Parathyroid adenoma (tissue), 2 donors: ENCODE measurements at regions not wholly inside any gene's neighbourhood (a gene's known extent, or its start where the extent isn't known, plus 50 kb on each side); places are given as distances from the start of the nearest gene placed in this dataset.

Experiments used
- H2AFZ ChIP-seq: fragments of 300-600 bp; sonication (generic); one replicate; pipeline ENCODE4 v1.7.0; 2017; ENCODE audit warnings: antibody characterized with exemption, mild to moderate bottlenecking
- H3K27ac ChIP-seq: fragments of 300-600 bp; sonication (generic); one replicate; pipeline ENCODE4 v1.7.0; 2017
- H3K27me3 ChIP-seq: fragments of 300-600 bp; sonication (generic); one replicate; pipeline ENCODE4 v1.7.0; 2017; ENCODE audit warnings: low read length; ENCODE audit not compliant: control insufficient read depth, insufficient read depth
- H3K36me3 ChIP-seq: fragments of 300-600 bp; sonication (generic); one replicate; pipeline ENCODE4 v1.7.0; 2017; ENCODE audit warnings: low read length; ENCODE audit not compliant: control insufficient read depth, insufficient read depth
- H3K4me1 ChIP-seq: fragments of 300-600 bp; sonication (generic); one replicate; pipeline ENCODE4 v1.7.0; 2017; ENCODE audit warnings: control low read depth
- H3K4me2 ChIP-seq: fragments of 300-600 bp; sonication (generic); one replicate; pipeline ENCODE4 v1.7.0; 2017; ENCODE audit warnings: low read length
- H3K4me3 ChIP-seq: fragments of 300-600 bp; sonication (generic); one replicate; pipeline ENCODE4 v1.7.0; 2017; ENCODE audit warnings: low read depth, low read length
- H3K79me2 ChIP-seq: fragments of 300-600 bp; sonication (generic); one replicate; pipeline ENCODE4 v1.7.0; 2017; ENCODE audit warnings: control low read depth
- H3K9ac ChIP-seq: fragments of 300-600 bp; sonication (generic); one replicate; pipeline ENCODE4 v1.7.0; 2017; ENCODE audit warnings: mild to moderate bottlenecking
- H3K9me3 ChIP-seq: fragments of 300-600 bp; sonication (generic); one replicate; pipeline ENCODE4 v1.7.0; 2017; ENCODE audit warnings: low read length; ENCODE audit not compliant: control insufficient read depth
- TF ChIP-seq, protein P1 (sequence below): fragments of 300-600 bp; sonication (generic); IDR thresholded peaks from one replicate; pipeline ENCODE4 v1.7.0; 2017; ENCODE audit warnings: antibody characterized with exemption, mild to moderate bottlenecking
- donor health status: primary hyperparathyroidism.

DNA sequence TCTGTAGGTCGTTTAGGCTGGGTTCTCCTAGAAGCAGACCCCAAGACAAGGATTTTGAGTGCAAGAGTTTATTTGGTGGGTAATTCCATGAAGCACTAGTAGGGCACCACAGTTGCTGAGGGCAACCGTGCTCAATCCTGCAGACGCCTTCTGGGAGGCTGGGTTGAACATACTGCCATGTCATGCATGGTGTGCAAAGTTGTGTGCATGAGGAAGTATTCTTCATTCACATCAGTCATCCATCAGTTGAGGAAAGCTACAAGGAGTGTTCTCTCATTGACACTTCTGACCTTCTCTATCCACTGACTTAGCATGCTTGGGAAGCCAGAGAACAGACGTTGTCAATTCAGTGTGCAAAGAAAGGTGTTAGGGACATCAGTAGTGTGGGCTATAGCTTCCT, 179.2 kb downstream of the PTPN11 start:
- Histone ChIP-seq H3K36me3 (no peaks in the 10 kb centered on the region), H3K4me1 (no peaks in the 10 kb centered on the region), H3K4me3 (no peak overlapping the region), H3K9me3 (no peaks in the 10 kb centered on the region), H3K9ac (no peak overlapping the region), H3K27me3 (peaks cover 5% of the 10 kb centered on the region), H3K27ac (no peak overlapping the region), H3K79me2 (no peaks in the 10 kb centered on the region), H3K4me2 (no peak overlapping the region), H2AFZ (no peak overlapping the region)
- TF ChIP-seq, protein P1, sequence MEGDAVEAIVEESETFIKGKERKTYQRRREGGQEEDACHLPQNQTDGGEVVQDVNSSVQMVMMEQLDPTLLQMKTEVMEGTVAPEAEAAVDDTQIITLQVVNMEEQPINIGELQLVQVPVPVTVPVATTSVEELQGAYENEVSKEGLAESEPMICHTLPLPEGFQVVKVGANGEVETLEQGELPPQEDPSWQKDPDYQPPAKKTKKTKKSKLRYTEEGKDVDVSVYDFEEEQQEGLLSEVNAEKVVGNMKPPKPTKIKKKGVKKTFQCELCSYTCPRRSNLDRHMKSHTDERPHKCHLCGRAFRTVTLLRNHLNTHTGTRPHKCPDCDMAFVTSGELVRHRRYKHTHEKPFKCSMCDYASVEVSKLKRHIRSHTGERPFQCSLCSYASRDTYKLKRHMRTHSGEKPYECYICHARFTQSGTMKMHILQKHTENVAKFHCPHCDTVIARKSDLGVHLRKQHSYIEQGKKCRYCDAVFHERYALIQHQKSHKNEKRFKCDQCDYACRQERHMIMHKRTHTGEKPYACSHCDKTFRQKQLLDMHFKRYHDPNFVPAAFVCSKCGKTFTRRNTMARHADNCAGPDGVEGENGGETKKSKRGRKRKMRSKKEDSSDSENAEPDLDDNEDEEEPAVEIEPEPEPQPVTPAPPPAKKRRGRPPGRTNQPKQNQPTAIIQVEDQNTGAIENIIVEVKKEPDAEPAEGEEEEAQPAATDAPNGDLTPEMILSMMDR: no peak

DNA sequence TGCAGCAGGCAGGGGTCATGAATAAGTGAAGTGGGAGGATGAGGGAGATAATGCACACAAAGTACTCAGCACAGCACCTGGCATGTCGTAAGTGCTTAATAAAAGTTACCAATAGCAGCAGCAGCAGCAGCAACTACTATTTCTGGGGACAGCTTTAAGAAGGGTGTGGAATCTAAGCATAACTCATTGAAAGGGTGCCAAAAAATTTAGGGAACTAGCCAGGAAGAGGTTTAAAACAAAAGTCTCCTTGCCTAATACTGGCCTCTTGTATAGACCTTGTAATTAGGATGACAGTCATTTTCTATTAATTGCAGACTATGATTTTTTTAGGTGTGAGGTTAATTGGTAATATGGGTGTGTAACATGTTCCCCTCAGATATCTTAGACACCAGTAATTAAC, 179.9 kb downstream of the PTPN11 start:
- H3K27me3 ChIP-seq: peaks cover 5% of the 10 kb centered on the region
- H3K4me3 ChIP-seq: no peak overlapping the region
- H3K4me1 ChIP-seq: no peaks in the 10 kb centered on the region
- no peak overlapping the region for H3K4me2 ChIP-seq
- no peaks in the 10 kb centered on the region for H3K36me3 ChIP-seq
- H3K79me2 ChIP-seq: no peaks in the 10 kb centered on the region
- no peaks in the 10 kb centered on the region for H3K9me3 ChIP-seq
- no peak overlapping the region for H3K27ac ChIP-seq
- TF ChIP-seq, protein P1: no peak
- no peak overlapping the region for H2AFZ ChIP-seq
- H3K9ac ChIP-seq: no peak overlapping the region

DNA sequence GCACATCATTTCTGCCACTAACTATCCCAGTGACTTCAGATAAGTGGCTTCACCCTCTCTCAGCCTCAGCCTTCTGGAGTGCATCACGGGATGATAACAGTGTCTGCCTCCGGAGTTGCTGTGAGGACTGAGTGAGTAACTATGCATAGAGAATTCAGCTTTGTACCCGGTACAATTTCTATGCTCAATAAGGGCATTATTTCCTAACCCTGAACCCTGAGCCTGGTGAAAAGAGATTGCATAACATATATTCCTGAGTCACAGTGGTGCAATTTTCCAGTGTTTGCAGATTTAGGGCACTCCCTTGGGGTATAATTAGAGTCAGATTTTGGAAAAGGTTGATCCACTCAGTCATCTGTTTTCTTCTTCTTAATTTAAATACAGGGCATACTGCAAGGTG, 181.1 kb downstream of the PTPN11 start:
- Histone ChIP-seq H3K27ac (no peak overlapping the region), H3K4me3 (no peak overlapping the region), H3K9ac (no peak overlapping the region), H3K4me2 (no peak overlapping the region), H3K9me3 (no peaks in the 10 kb centered on the region), H3K79me2 (no peaks in the 10 kb centered on the region), H2AFZ (no peak overlapping the region), H3K27me3 (peaks cover 5% of the 10 kb centered on the region), H3K4me1 (no peaks in the 10 kb centered on the region), H3K36me3 (no peaks in the 10 kb centered on the region)
- TF ChIP-seq, protein P1: no peak

DNA sequence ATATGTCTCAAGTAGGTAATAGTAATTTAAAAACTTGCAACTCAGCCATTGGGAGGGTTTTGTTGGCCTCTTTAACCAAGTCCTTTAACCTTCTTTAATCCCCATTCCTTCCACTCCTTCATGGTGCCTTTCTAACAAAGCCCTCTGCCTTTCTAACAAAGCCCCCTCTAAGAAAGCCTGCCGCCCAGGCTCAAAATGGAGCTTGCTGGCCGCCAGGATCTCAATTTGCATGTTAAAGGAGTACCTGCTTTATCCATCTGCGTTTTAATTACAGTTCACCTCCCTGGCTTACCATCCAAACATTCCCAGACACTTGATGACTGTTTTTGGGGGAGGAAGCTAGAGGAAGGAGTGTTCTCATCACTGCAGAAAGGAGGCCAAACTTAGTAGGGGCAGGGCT, 183.4 kb downstream of the PTPN11 start:
- H3K4me1 ChIP-seq: no peaks in the 10 kb centered on the region
- no peaks in the 10 kb centered on the region for H3K79me2 ChIP-seq
- H3K9ac ChIP-seq: no peak overlapping the region
- no peaks in the 10 kb centered on the region for H3K36me3 ChIP-seq
- no peak overlapping the region for H2AFZ ChIP-seq
- H3K4me2 ChIP-seq: no peak overlapping the region
- no peak overlapping the region for H3K27ac ChIP-seq
- no peaks in the 10 kb centered on the region for H3K9me3 ChIP-seq
- TF ChIP-seq, protein P1: no peak
- peaks cover 5% of the 10 kb centered on the region for H3K27me3 ChIP-seq
- H3K4me3 ChIP-seq: no peak overlapping the region

DNA sequence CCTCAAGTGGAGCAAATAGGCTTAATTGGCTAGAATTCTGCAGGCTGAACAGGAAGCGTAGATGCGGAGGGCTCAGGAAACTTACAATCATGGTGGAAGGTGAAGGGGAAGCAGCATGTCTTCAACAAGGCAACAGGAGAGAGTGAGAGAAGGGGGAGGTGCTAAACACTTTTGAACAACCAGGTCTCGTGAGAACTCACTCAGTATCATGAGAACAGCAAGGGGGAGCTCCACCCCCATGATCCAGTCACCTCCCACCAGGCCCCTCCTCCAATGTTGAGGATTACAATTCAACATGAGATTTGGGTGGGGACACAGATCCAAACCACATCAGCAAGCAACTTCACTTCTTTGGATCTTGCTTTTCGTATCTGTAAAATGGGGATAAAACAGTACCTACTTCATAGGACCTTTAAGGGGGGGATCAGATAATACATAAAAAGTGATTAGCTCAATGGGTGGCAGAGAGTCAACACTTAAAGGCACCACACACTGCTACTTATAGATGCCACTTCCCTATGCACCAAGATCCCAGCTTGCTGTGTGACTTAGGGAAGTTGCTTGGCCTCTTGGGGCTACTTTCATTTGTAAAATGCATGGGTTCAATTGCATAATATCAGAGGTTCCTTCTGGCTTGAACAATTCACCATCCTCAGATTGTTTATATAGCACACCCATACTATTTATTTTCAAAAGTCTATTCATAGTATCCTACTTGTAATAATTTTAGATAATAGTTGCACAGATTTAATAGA, 184.8 kb upstream of the RPH3A start:
- Histone ChIP-seq H3K9ac (no peak overlapping the region), H3K27ac (no peak overlapping the region), H2AFZ (no peak overlapping the region), H3K4me1 (no peaks in the 10 kb centered on the region), H3K9me3 (no peaks in the 10 kb centered on the region), H3K27me3 (no peaks in the 10 kb centered on the region), H3K4me3 (no peak overlapping the region), H3K36me3 (no peaks in the 10 kb centered on the region), H3K79me2 (no peaks in the 10 kb centered on the region), H3K4me2 (no peak overlapping the region)
- TF ChIP-seq, protein P1: no peak
